T-helper 9 cell (primary cell): ENCODE measurements at regions not wholly inside any gene's neighbourhood (a gene's known extent, or its start where the extent isn't known, plus 50 kb on each side); places are given as distances from the start of the nearest gene placed in this dataset.

Experiments
- DNase-seq: peaks from one replicate; pipeline ENCODE4 v3.0.0-alpha.2; 2020

- DNase-seq = no peak
Observed at GRCh38 chr12:59929110-59929509, 333.3 kb downstream of the SLC16A7 start.

- no peak for DNase-seq
Observed at GRCh38 chr12:59934486-59934885, 338.7 kb downstream of the SLC16A7 start.

- no peak for DNase-seq
Observed at GRCh38 chr12:59936534-59936933, 340.7 kb downstream of the SLC16A7 start.

- no peak for DNase-seq
Observed at GRCh38 chr12:59937148-59937547, 341.3 kb downstream of the SLC16A7 start.

GRCh38 chr12:59938190-59938962 is 342.5 kb downstream of the SLC16A7 start:
- no peak for DNase-seq

GRCh38 chr12:59940631-59941342 is 345.0 kb downstream of the SLC16A7 start:
- no peak for DNase-seq

- DNase-seq = no peak
Observed at GRCh38 chr12:59941461-59941860, 345.6 kb downstream of the SLC16A7 start.

GRCh38 chr12:59944177-59944576 is 348.3 kb downstream of the SLC16A7 start:
- DNase-seq = no peak

- no peak for DNase-seq
Observed at GRCh38 chr12:59946635-59947034, 350.8 kb downstream of the SLC16A7 start.

GRCh38 chr12:59963546-59963945 is 367.7 kb downstream of the SLC16A7 start:
- DNase-seq = no peak

- no peak for DNase-seq
Observed at GRCh38 chr12:59972905-59973304, 377.1 kb downstream of the SLC16A7 start.

- DNase-seq = no peak
Observed at GRCh38 chr12:59973515-59973914, 377.7 kb downstream of the SLC16A7 start.

- no peak for DNase-seq
Observed at GRCh38 chr12:59977779-59978178, 381.9 kb downstream of the SLC16A7 start.

GRCh38 chr12:59980476-59980875 is 384.6 kb downstream of the SLC16A7 start:
- DNase-seq = no peak

- DNase-seq = no peak
Observed at GRCh38 chr12:59999291-59999690, 403.5 kb downstream of the SLC16A7 start.

GRCh38 chr12:60010486-60010885 is 414.7 kb downstream of the SLC16A7 start:
- DNase-seq = no peak

- DNase-seq = no peak
Observed at GRCh38 chr12:60012659-60013058, 416.8 kb downstream of the SLC16A7 start.

GRCh38 chr12:60014436-60014835 is 418.6 kb downstream of the SLC16A7 start:
- DNase-seq = no peak

- DNase-seq = no peak
Observed at GRCh38 chr12:60020068-60020467, 424.2 kb downstream of the SLC16A7 start.

GRCh38 chr12:60021235-60021634 is 425.4 kb downstream of the SLC16A7 start:
- no peak for DNase-seq

- DNase-seq = no peak
Observed at GRCh38 chr12:60027266-60027665, 431.4 kb downstream of the SLC16A7 start.

GRCh38 chr12:60034147-60034546 is 438.3 kb downstream of the SLC16A7 start:
- no peak for DNase-seq

GRCh38 chr12:60035835-60036234 is 440.0 kb downstream of the SLC16A7 start:
- no peak for DNase-seq

- no peak for DNase-seq
Observed at GRCh38 chr12:60042835-60043234, 447.0 kb downstream of the SLC16A7 start.
